HepG2 (cell line): ENCODE measurements at regions not wholly inside any gene's neighbourhood (a gene's known extent, or its start where the extent isn't known, plus 50 kb on each side); places are given as distances from the start of the nearest gene placed in this dataset.

Experiments
- ATAC-seq: fragments of 200-7000 bp; cut with Tn5 transposase; 3 replicates; pipeline ENCODE4 v1.9.1; 2020; ENCODE audit warnings: mild to moderate bottlenecking, moderate library complexity
- BruUV-seq: library from RNA; stranded (reverse); fragments of 400-500 nt; replicated peaks from 2 replicates; lab custom pipeline; 2021; lab: Mats Ljungman, UMichigan
- CTCF ChIA-PET: fragments of 300-600 bp; formaldehyde crosslinking; extraction: SDS; loops from one replicate; lab custom pipeline; 2021; ENCODE audit warnings: low total read pairs, inconsistent platforms, low intra/inter-chr PET ratio; lab: Yijun Ruan, JAX
- POLR2A ChIA-PET: fragments of 350-600 bp; sonication (Branson Sonifier 250); formaldehyde crosslinking; loops from one replicate; lab custom pipeline; 2020; ENCODE audit warnings: antibody characterized with exemption, inconsistent platforms; lab: Yijun Ruan, JAX
- DNase-seq: peaks from one replicate; pipeline ENCODE4 v3.0.0-alpha.2; 2015; ENCODE audit warnings: low spot score
- FAIRE-seq: peaks from 3 replicates; lab custom pipeline; 2011; peaks lifted over from hg19 to GRCh38; lab: Jason Lieb, UNC
- H2AFZ ChIP-seq: one replicate; pipeline ENCODE4 v1.6.1; 2011; ENCODE audit warnings: low read length, inconsistent platforms
- H3K27ac ChIP-seq: fragments of 300-600 bp; 3 replicates; pipeline ENCODE4 v1.8.0; 2011; ENCODE audit warnings: mixed run types, mild to moderate bottlenecking, mixed read lengths, low read length, inconsistent platforms; ENCODE audit not compliant: insufficient read depth; ENCODE audit errors: extremely low read length
- H3K27me3 ChIP-seq, 2 experiments: fragments of 200-600 bp in 1 of 2; 2 replicates in 1 of 2; 3 replicates in 1 of 2; pipeline versions ENCODE4 v1.6.0 to v1.8.0; 2011; ENCODE audit warnings: low read length in 2 of 2, mild to moderate bottlenecking in 2 of 2, moderate library complexity in 2 of 2, inconsistent platforms in 1 of 2; ENCODE audit not compliant: insufficient read depth in 2 of 2, control insufficient read depth in 1 of 2
- H3K36me3 ChIP-seq, 2 experiments: fragments of 200-600 bp in 1 of 2; replicated peaks in 1 of 2; 2 replicates in 1 of 2; 3 replicates in 1 of 2; pipeline versions ENCODE4 v1.5.1 to v1.8.0; 2011; ENCODE audit warnings: low read length in 2 of 2, inconsistent platforms in 1 of 2; ENCODE audit not compliant: insufficient read depth in 2 of 2, control insufficient read depth in 1 of 2
- H3K4me1 ChIP-seq: 2 replicates; pipeline ENCODE4 v1.5.1; 2012; ENCODE audit warnings: low read length, inconsistent platforms; ENCODE audit not compliant: insufficient read depth
- H3K4me2 ChIP-seq: 2 replicates; pipeline ENCODE4 v1.6.0; 2011; ENCODE audit warnings: low read depth, low read length, inconsistent platforms
- H3K4me3 ChIP-seq, 3 experiments: fragments of 200-600 bp in 1 of 3; sonication (generic), shearing (Covaris generic) in 1 of 3; replicated peaks in 1 of 3; 2 replicates each; pipeline ENCODE4 v1.5.1; 2011 to 2016; ENCODE audit warnings: low read length in 3 of 3, inconsistent platforms in 2 of 3, low read depth in 2 of 3, mild to moderate bottlenecking in 2 of 3, control low read depth in 1 of 3, mixed read lengths in 1 of 3; ENCODE audit not compliant: insufficient read depth in 1 of 3
- H3K79me2 ChIP-seq: one replicate; pipeline ENCODE4 v1.6.1; 2011; ENCODE audit warnings: low read length, inconsistent platforms; ENCODE audit not compliant: insufficient read depth
- H3K9ac ChIP-seq: 2 replicates; pipeline ENCODE4 v1.6.0; 2011; ENCODE audit warnings: mild to moderate bottlenecking, low read depth, low read length, inconsistent platforms; ENCODE audit not compliant: insufficient read depth
- H3K9me3 ChIP-seq: 2 replicates; pipeline ENCODE4 v1.5.1; 2012; ENCODE audit warnings: mild to moderate bottlenecking, low read length
- H4K20me1 ChIP-seq: 2 replicates; pipeline ENCODE4 v1.6.0; 2011; ENCODE audit warnings: inconsistent platforms, mild to moderate bottlenecking, low read length, moderate library complexity; ENCODE audit not compliant: insufficient read depth
- AKAP8 ChIP-seq: sonication (generic); formaldehyde crosslinking; IDR thresholded peaks from 2 replicates; pipeline ENCODE4 v1.5.1; 2020; ENCODE audit warnings: mild to moderate bottlenecking, missing genetic modification reagents
- CBX1 ChIP-seq: IDR thresholded peaks from one replicate; pipeline ENCODE4 v1.6.1; 2016; ENCODE audit warnings: antibody characterized with exemption, low read depth
- DRAP1 ChIP-seq: IDR thresholded peaks from 2 replicates; pipeline ENCODE4 v1.6.1; 2016; ENCODE audit warnings: missing genetic modification reagents, missing compliant biosample characterization
- EEA1 ChIP-seq: sonication (generic); formaldehyde crosslinking; IDR thresholded peaks from 2 replicates; pipeline ENCODE4 v1.5.1; 2020; ENCODE audit warnings: mild to moderate bottlenecking, missing genetic modification reagents, borderline replicate concordance
- HOXA3 ChIP-seq: sonication (generic); formaldehyde crosslinking; IDR thresholded peaks from 2 replicates; pipeline ENCODE4 v1.5.0; 2020; ENCODE audit warnings: missing genetic modification reagents
- KDM1A ChIP-seq: IDR thresholded peaks from 2 replicates; pipeline ENCODE4 v1.6.1; 2016; ENCODE audit warnings: missing compliant biosample characterization
- MEIS1 ChIP-seq: sonication (generic); formaldehyde crosslinking; IDR thresholded peaks from 2 replicates; pipeline ENCODE4 v1.9.0; 2021; ENCODE audit warnings: mild to moderate bottlenecking, missing genetic modification reagents, moderate library complexity, borderline replicate concordance
- MYNN ChIP-seq: sonication (generic); formaldehyde crosslinking; IDR thresholded peaks from 2 replicates; pipeline ENCODE4 v1.4.0; 2020; ENCODE audit warnings: mild to moderate bottlenecking, low read depth, missing genetic modification reagents
- NFIC ChIP-seq: IDR thresholded peaks from 2 replicates; pipeline ENCODE4 v1.6.1; 2012; ENCODE audit warnings: mild to moderate bottlenecking, low read length, inconsistent platforms
- RAD51 ChIP-seq: fragments of 450-650 bp; IDR thresholded peaks from 2 replicates; pipeline ENCODE4 v1.6.1; 2016; ENCODE audit warnings: borderline replicate concordance
- SMC3 ChIP-seq: IDR thresholded peaks from 2 replicates; pipeline ENCODE4 v1.6.1; 2011; ENCODE audit warnings: low read length, improper control_type of control experiment
- ZBTB7B ChIP-seq: sonication (generic); formaldehyde crosslinking; IDR thresholded peaks from 2 replicates; pipeline ENCODE4 v1.4.0; 2020; ENCODE audit warnings: missing genetic modification reagents
- ZUFSP ChIP-seq: sonication (generic); formaldehyde crosslinking; IDR thresholded peaks from 2 replicates; pipeline ENCODE4 v1.9.0; 2021; ENCODE audit warnings: missing genetic modification reagents, mild to moderate bottlenecking, borderline replicate concordance
- WGBS: methylation state at CpG from one replicate; pipeline ENCODE4 v1.1.6; 2017; ENCODE audit warnings: low lambda C conversion rate; 5-methylcytosine and 5-hydroxymethylcytosine counted together
- in situ Hi-C: cut with HindIII; loops from 2 replicates; pipeline ENCODE4 v1.10.0; 2017; ENCODE audit warnings: low pct_unique_long_range_greater_than_20kb; ENCODE audit not compliant: extremely low pct_ligation_motif_present
- intact Hi-C: fragments of 100-400 bp; cut with micrococcal nuclease; formaldehyde crosslinking; loops from one replicate; pipeline ENCODE4 v1.10.0; 2022; ENCODE audit not compliant: unreplicated experiment
- TF ChIP-seq, protein P1 (sequence below): conservative IDR thresholded peaks from 2 replicates; pipeline ENCODE4 v1.6.1; 2018; ENCODE audit warnings: missing genetic modification reagents
- TF ChIP-seq, protein P2 (sequence below), 2 experiments: sonication (generic) in 1 of 2; formaldehyde crosslinking in 1 of 2; IDR thresholded peaks; 2 replicates each; pipeline versions ENCODE4 v1.5.1 to v1.6.1; 2011 to 2020; ENCODE audit warnings: borderline replicate concordance in 1 of 2, low read depth in 1 of 2, low read length in 1 of 2, mild to moderate bottlenecking in 1 of 2, missing genetic modification reagents in 1 of 2, moderate library complexity in 1 of 2
- TF ChIP-seq, protein P3 (sequence below), 2 experiments: fragments of 450-650 bp in 1 of 2; sonication (generic) in 1 of 2; formaldehyde crosslinking; IDR thresholded peaks; 2 replicates each; pipeline versions ENCODE4 v1.5.0 to v1.8.0; 2020 to 2022; ENCODE audit warnings: mild to moderate bottlenecking in 1 of 2, missing genetic modification reagents in 1 of 2

DNA sequence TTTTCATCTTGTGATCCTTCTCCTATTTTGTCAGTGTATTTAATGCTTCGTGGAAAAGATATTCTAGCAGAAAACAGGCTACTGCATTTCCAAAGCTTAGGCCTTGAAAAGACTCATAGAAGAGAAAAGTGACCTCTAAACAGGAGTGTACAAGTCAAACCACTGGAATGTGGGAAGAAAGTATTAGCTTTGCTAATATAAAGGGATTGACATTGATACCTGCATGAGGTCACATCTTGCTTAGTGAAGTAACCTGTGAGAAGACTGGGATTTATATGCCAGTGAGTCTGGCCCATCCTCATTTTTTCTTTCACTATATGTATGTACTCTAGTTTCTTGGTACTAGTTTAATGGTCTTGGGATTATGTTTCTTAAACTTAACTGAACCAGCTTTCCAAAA is 132.9 kb upstream of the TMC3 start:
- FAIRE-seq (no peak), DNase-seq (no peak), ATAC-seq (no peak)
- no peaks in the 10 kb centered on the region for H4K20me1 ChIP-seq
- no TSS peak for BruUV-seq
- no peak overlapping the region for H3K4me3 ChIP-seq
- H3K27me3 ChIP-seq: no peaks in the 10 kb centered on the region
- ChIA-PET POLR2A (no interaction called here), CTCF (no interaction called here)
- TF ChIP-seq CBX1 (no peak), DRAP1 (no peak), EEA1 (CRISPR knock-in tag) (no peak), HOXA3 (no peak), RAD51 (no peak), ZUFSP (CRISPR knock-in tag) (no peak), MYNN (CRISPR knock-in tag) (no peak), KDM1A (no peak), MEIS1 (no peak), SMC3 (no peak), AKAP8 (no peak), NFIC (no peak), ZBTB7B (CRISPR knock-in tag) (no peak)
- TF ChIP-seq, protein P1, sequence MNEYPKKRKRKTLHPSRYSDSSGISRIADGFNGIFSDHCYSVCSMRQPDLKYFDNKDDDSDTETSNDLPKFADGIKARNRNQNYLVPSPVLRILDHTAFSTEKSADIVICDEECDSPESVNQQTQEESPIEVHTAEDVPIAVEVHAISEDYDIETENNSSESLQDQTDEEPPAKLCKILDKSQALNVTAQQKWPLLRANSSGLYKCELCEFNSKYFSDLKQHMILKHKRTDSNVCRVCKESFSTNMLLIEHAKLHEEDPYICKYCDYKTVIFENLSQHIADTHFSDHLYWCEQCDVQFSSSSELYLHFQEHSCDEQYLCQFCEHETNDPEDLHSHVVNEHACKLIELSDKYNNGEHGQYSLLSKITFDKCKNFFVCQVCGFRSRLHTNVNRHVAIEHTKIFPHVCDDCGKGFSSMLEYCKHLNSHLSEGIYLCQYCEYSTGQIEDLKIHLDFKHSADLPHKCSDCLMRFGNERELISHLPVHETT: no peak
- TF ChIP-seq, protein P2, sequence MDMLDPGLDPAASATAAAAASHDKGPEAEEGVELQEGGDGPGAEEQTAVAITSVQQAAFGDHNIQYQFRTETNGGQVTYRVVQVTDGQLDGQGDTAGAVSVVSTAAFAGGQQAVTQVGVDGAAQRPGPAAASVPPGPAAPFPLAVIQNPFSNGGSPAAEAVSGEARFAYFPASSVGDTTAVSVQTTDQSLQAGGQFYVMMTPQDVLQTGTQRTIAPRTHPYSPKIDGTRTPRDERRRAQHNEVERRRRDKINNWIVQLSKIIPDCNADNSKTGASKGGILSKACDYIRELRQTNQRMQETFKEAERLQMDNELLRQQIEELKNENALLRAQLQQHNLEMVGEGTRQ (IDR thresholded peaks at IDR 0.05; ENCODE audit: low read depth, low read length): no peak
- TF ChIP-seq, protein P2 (CRISPR knock-in tag; IDR thresholded peaks at IDR 0.05; ENCODE audit: borderline replicate concordance): no peak
- TF ChIP-seq, protein P3, sequence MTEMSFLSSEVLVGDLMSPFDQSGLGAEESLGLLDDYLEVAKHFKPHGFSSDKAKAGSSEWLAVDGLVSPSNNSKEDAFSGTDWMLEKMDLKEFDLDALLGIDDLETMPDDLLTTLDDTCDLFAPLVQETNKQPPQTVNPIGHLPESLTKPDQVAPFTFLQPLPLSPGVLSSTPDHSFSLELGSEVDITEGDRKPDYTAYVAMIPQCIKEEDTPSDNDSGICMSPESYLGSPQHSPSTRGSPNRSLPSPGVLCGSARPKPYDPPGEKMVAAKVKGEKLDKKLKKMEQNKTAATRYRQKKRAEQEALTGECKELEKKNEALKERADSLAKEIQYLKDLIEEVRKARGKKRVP (CRISPR knock-in tag; IDR thresholded peaks at IDR 0.05): no peak
- H3K36me3 ChIP-seq: no peaks in the 10 kb centered on the region
- H3K4me2 ChIP-seq: no peak overlapping the region
- no peaks in the 10 kb centered on the region for H3K9me3 ChIP-seq
- intact Hi-C loops: no loop called here
- H3K27ac ChIP-seq: no peak overlapping the region
- no peaks in the 10 kb centered on the region for H3K79me2 ChIP-seq
- WGBS: 0% methylated on average over 1 of the region's 1 CpG
- H3K4me1 ChIP-seq: no peaks in the 10 kb centered on the region
- in situ Hi-C loops: no loop called here
- no peak overlapping the region for H2AFZ ChIP-seq
- no peak overlapping the region for H3K9ac ChIP-seq
